GM23248 (cell line): ENCODE measurements at regions not wholly inside any gene's neighbourhood (a gene's known extent, or its start where the extent isn't known, plus 50 kb on each side); places are given as distances from the start of the nearest gene placed in this dataset.
A peak's percentile ranks its signal among the peaks of the same experiment; 100 is the strongest.

ENCODE experiments used
- DNase-seq: peaks from one replicate; pipeline ENCODE4 v3.0.0-alpha.2; 2015
- H2AFZ ChIP-seq: fragments of 200-600 bp; sonication (generic); 2 replicates; pipeline ENCODE4 v1.6.1; 2016; ENCODE audit warnings: antibody characterized with exemption
- H3F3A ChIP-seq: fragments of 200-600 bp; sonication (generic); 2 replicates; pipeline ENCODE4 v1.6.1; 2016; ENCODE audit warnings: mild to moderate bottlenecking, antibody characterized with exemption, mixed run types; ENCODE audit not compliant: insufficient read depth
- H3K27ac ChIP-seq: fragments of 200-600 bp; sonication (generic); 2 replicates; pipeline ENCODE4 v1.5.1; 2016; ENCODE audit warnings: mild to moderate bottlenecking
- H3K27me3 ChIP-seq: fragments of 200-600 bp; sonication (generic); replicated peaks from 2 replicates; pipeline ENCODE4 v1.6.1; 2016; ENCODE audit warnings: mild to moderate bottlenecking; ENCODE audit not compliant: insufficient read depth
- H3K36me3 ChIP-seq: fragments of 200-600 bp; sonication (generic); 2 replicates; pipeline ENCODE4 v1.6.1; 2016; ENCODE audit warnings: low read depth, mild to moderate bottlenecking
- H3K4me1 ChIP-seq: fragments of 200-600 bp; sonication (generic); 2 replicates; pipeline ENCODE4 v1.6.1; 2016; ENCODE audit warnings: mild to moderate bottlenecking; ENCODE audit not compliant: insufficient read depth
- H3K4me2 ChIP-seq: fragments of 200-600 bp; sonication (generic); one replicate; pipeline ENCODE4 v1.6.1; 2016; ENCODE audit warnings: mild to moderate bottlenecking; ENCODE audit not compliant: unreplicated experiment
- H3K4me3 ChIP-seq: fragments of 200-600 bp; sonication (generic); 2 replicates; pipeline ENCODE4 v1.5.1; 2016; ENCODE audit warnings: mild to moderate bottlenecking
- H3K79me2 ChIP-seq: fragments of 200-600 bp; sonication (generic); 2 replicates; pipeline ENCODE4 v1.6.1; 2016; ENCODE audit warnings: mild to moderate bottlenecking; ENCODE audit not compliant: insufficient read depth
- H3K9ac ChIP-seq: fragments of 200-600 bp; sonication (generic); 2 replicates; pipeline ENCODE4 v1.6.1; 2016; ENCODE audit warnings: mild to moderate bottlenecking
- H3K9me2 ChIP-seq: fragments of 200-600 bp; sonication (generic); 2 replicates; pipeline ENCODE4 v1.6.1; 2016; ENCODE audit warnings: mixed run types, mild to moderate bottlenecking, moderate library complexity; ENCODE audit not compliant: insufficient read depth
- H3K9me3 ChIP-seq: fragments of 200-600 bp; sonication (generic); one replicate; pipeline ENCODE4 v1.6.1; 2017; ENCODE audit warnings: low read depth
- H4K20me1 ChIP-seq: fragments of 200-600 bp; sonication (generic); 2 replicates; pipeline ENCODE4 v1.6.0; 2016; ENCODE audit not compliant: insufficient read depth
- EZH2 ChIP-seq: fragments of 200-600 bp; sonication (generic); IDR thresholded peaks from 2 replicates; pipeline ENCODE4 v1.6.1; 2018; ENCODE audit warnings: antibody characterized with exemption, mild to moderate bottlenecking; ENCODE audit not compliant: insufficient read depth, poor library complexity, severe bottlenecking
- EZH2phosphoT487 ChIP-seq: fragments of 200-600 bp; sonication (generic); IDR thresholded peaks from 2 replicates; pipeline ENCODE4 v1.6.1; 2018; ENCODE audit warnings: antibody characterized with exemption, moderate library complexity, mild to moderate bottlenecking, low read depth; ENCODE audit not compliant: insufficient read depth
- WGBS, 2 experiments: methylation state at CpG; one replicate each; pipeline ENCODE4 v1.1.6; 2015 to 2017; ENCODE audit warnings: low lambda C conversion rate in 2 of 2, low coverage in 1 of 2; ENCODE audit errors: missing lambda C conversion rate in 2 of 2; 5-methylcytosine and 5-hydroxymethylcytosine counted together
- in situ Hi-C: fragments of 300-500 bp; cut with MboI; formaldehyde crosslinking; loops from 2 replicates; pipeline ENCODE4 v1.15.0; 2020

DNA sequence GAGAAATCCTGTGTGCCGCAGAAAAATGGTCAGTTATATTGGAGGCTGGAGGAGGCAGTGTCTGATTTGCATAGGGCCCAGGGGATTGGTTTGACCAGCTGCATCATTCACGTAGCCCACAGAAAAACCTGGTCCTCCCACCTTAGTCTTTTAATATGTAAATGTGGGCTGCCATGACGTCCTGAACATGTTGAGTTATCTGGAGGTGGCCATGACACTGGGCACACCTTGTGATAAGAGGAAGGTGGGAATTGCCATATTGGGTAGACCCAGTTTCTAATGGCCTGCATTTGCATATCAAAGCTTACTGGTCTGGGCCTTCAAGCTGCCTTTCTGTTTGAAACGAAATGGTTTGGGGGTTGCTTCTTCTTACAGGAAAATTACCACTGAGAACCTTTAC lies 162.2 kb downstream of the AHR start:
- H3F3A ChIP-seq: no peaks in the 10 kb centered on the region
- H3K36me3 ChIP-seq: no peaks in the 10 kb centered on the region
- H4K20me1 ChIP-seq: no peaks in the 10 kb centered on the region
- H3K9ac ChIP-seq: no peak overlapping the region
- 0 out of 2 replicates have a peak, but pooled peaks cover 6% of the 10 kb centered on the region for H3K4me1 ChIP-seq
- no peaks in the 10 kb centered on the region for H3K27me3 ChIP-seq
- no peak for DNase-seq
- H2AFZ ChIP-seq: no peak overlapping the region
- no peaks in the 10 kb centered on the region for H3K79me2 ChIP-seq
- no peaks in the 10 kb centered on the region for H3K9me3 ChIP-seq
- WGBS, 2 experiments: 69 to 71% methylated on average over 4 of the region's 4 CpGs
- in situ Hi-C loops: no loop called here
- no peak overlapping the region for H3K4me3 ChIP-seq
- no peaks in the 10 kb centered on the region for H3K9me2 ChIP-seq
- H3K4me2 ChIP-seq: no peak overlapping the region
- H3K27ac ChIP-seq: no peak overlapping the region
- TF ChIP-seq EZH2phosphoT487: no peak
- TF ChIP-seq EZH2: no peak

DNA sequence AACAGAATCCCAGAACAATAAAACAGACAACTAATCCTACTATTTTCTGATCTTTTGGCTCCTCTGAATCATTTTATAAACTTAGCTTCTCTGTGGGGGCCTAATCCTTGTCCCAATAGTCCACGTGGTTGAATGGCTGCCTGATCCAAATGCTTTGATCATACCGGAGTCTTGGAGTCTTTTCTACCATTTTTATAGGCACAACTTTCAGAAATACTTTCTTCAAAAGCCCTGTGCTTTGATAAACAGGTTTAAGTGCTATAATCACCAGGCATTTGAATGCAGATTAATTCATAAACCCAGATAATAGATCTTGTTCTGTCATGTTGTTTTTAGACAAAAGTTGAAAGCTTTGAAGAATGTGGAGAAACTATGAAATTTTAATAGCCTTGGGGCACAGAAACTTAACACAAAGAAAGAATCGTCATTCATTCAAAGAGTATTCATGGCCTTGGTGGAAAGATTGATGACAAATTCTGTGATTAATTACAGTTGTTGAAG lies 163.7 kb downstream of the AHR start:
- no peak for TF ChIP-seq EZH2phosphoT487
- no peak for TF ChIP-seq EZH2
- 9% methylated on average over 3 of the region's 3 CpGs for WGBS, 2 experiments
- Histone ChIP-seq H3K9me3 (no peaks in the 10 kb centered on the region), H3K9ac (no peak overlapping the region), H3F3A (no peaks in the 10 kb centered on the region), H4K20me1 (no peaks in the 10 kb centered on the region), H3K79me2 (no peaks in the 10 kb centered on the region), H3K27ac (no peak overlapping the region), H3K36me3 (no peaks in the 10 kb centered on the region), H2AFZ (peak overlapping the region; percentile 38; the same call in 1 of the 2 replicates), H3K27me3 (no peaks in the 10 kb centered on the region), H3K4me3 (no peak overlapping the region), H3K4me2 (no peak overlapping the region), H3K9me2 (no peaks in the 10 kb centered on the region), H3K4me1 (0 out of 2 replicates have a peak, but pooled peaks cover 6% of the 10 kb centered on the region)
- in situ Hi-C loops: no loop called here
- peak; percentile 13 for DNase-seq

DNA sequence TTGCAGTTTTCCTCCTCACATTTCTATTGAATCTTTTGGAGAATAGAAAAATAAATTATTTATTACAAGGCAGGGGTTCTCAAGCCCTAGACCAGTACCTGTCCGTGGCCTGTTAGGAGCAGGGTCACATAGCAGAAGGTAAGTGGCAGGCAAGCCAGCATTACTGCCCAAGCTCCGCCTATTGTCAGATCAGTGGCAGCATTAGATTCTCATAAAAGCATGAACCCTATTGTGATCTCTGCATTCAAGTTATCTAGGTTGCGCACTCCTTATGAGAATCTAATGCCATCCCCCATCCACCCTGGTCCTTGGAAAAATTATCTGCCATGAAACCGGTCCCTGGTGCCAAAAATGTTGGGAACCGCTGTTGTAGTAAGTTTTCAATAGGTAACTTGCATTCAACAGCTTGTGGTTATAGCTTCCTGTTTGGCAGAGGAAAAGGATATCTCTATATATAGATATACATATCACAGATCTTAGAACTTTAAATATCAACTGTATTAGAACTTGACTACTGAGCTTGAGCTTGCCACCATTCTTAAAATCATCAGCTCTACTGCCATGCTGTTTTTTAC lies 165.1 kb downstream of the AHR start:
- TF ChIP-seq EZH2: no peak
- no peak for TF ChIP-seq EZH2phosphoT487
- no peak for DNase-seq
- H2AFZ ChIP-seq: no peak overlapping the region
- H3K4me2 ChIP-seq: no peak overlapping the region
- no peak overlapping the region for H3K9ac ChIP-seq
- H3K9me3 ChIP-seq: no peaks in the 10 kb centered on the region
- H4K20me1 ChIP-seq: no peaks in the 10 kb centered on the region
- no peaks in the 10 kb centered on the region for H3K79me2 ChIP-seq
- in situ Hi-C loops: no loop called here
- H3F3A ChIP-seq: no peaks in the 10 kb centered on the region
- H3K27ac ChIP-seq: no peak overlapping the region
- no peak overlapping the region for H3K4me3 ChIP-seq
- no peaks in the 10 kb centered on the region for H3K9me2 ChIP-seq
- WGBS, 2 experiments: 70 to 75% methylated on average over 5 of the region's 5 CpGs
- 0 out of 2 replicates have a peak, but pooled peaks cover 6% of the 10 kb centered on the region for H3K4me1 ChIP-seq
- H3K27me3 ChIP-seq: no peaks in the 10 kb centered on the region
- no peaks in the 10 kb centered on the region for H3K36me3 ChIP-seq

DNA sequence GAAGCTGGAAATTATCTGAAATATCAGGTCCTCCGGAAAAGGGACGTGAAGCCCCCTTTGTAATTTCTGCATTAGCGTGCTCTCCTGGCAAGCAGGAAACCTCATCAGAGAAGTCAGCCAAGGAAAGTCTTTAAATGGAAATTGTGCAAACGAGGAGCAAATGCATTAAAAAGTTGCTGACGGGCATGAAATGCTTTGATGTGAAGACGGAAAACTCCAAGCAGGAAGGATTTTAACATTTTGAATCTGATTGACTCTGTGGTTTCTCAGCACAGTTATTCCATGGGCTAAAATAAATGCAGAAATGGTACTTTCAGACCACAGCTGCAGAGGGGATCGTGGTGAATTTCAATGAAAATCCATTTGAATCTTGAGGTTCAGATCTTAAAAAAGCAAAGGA lies 167.8 kb downstream of the AHR start:
- no peaks in the 10 kb centered on the region for H3F3A ChIP-seq
- H3K9me2 ChIP-seq: no peaks in the 10 kb centered on the region
- H3K27me3 ChIP-seq: no peaks in the 10 kb centered on the region
- H3K79me2 ChIP-seq: no peaks in the 10 kb centered on the region
- H3K4me3 ChIP-seq: no peak overlapping the region
- H3K4me1 ChIP-seq: 0 out of 2 replicates have a peak, but pooled peaks cover 6% of the 10 kb centered on the region
- in situ Hi-C loops: no loop called here
- no peak for DNase-seq
- H3K4me2 ChIP-seq: no peak overlapping the region
- H3K36me3 ChIP-seq: no peaks in the 10 kb centered on the region
- no peak overlapping the region for H3K27ac ChIP-seq
- no peak overlapping the region for H2AFZ ChIP-seq
- H3K9me3 ChIP-seq: no peaks in the 10 kb centered on the region
- WGBS, 2 experiments: 31 to 41% methylated on average over 7 of the region's 7 CpGs
- TF ChIP-seq EZH2phosphoT487: no peak
- TF ChIP-seq EZH2: no peak
- H3K9ac ChIP-seq: no peak overlapping the region
- H4K20me1 ChIP-seq: no peaks in the 10 kb centered on the region
